ENCODE measurements at regions not wholly inside any gene's neighbourhood (a gene's known extent, or its start where the extent isn't known, plus 50 kb on each side); places are given as distances from the start of the nearest gene placed in this dataset.
A peak's percentile ranks its signal among the peaks of the same experiment; 100 is the strongest.

DNA sequence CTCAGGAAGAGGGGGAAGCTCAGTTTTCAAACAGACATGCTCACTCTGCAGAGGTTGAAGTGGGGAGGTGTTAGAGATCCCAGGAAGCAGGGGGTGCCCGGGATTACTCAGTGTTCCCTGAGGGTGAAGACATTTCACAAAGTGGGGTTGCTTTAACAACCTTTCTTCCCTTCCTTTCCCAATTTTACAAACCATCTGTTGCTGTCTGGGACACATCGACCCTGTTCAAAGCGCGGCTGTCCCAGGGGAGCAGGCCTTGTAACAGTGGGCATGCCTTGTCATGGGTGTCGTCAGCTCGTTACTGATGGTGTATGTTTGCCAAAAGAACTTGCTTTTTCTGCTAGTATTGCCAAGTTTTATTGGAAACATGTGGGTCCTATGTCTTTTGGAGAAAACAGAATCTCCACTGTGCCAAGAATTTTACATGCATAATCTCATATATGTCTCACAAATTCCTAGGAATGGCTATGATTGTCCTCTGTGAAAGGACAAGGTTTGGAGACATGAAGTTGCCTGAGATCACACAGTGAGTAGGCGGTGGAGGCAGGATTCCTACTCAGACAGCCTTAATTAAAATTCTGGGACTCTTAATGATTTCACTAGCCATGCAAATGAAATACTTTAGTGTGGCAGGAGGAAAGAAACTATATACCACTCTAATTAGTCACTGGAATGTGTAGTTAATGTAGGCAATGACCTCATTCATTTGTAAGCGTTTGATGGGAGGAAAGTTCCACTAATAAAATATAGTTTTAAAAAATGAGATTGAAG, 198.9 kb downstream of the NXNL2 start:
- DNase-seq (ENCODE audit: low spot score), result no peak

DNA sequence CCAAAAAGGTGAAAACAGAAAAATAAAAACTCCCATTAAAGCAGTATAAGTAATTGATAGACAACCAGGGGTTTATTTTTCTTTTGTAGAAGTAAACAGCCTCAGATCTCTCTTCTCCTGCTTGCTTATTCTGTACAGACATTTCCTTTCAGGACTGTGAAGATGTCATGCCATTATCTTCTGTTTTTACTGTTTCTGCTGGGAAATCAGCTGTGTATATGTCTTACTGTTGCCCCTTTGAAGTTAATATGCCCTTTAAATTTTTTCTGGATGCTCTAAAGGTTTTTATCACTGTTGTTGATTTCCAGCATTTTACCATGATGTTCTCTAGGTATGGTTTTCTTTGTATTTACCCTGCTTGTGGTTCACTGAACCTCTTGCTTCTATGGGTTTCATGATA, 199.5 kb downstream of the NXNL2 start:
- DNase-seq (ENCODE audit: low spot score), result no peak

DNA sequence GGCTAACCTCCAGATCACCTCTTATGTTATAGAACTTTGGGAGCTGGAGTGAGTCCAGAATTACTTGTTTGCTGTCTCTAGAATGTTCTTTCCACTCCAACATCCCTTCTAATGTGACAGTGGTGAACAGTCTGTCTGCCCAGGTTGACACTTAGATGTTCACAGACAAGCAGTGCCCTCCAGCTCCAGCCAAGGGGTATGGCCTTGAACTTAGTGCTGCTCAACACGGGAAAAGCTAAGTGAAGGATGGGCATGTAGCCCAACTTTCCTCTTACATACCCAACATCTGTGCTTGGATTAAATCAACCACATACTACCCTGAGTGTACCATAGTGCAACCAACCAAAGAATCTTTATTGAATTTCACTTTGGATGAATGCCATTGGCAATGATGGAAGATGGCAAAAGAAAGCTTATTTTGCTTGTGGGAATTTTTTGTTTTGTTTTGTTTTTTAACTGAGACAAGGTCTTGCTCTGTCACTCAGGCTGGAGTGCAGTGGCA, 201.2 kb downstream of the NXNL2 start:
- no peak for DNase-seq (ENCODE audit: low spot score)

DNA sequence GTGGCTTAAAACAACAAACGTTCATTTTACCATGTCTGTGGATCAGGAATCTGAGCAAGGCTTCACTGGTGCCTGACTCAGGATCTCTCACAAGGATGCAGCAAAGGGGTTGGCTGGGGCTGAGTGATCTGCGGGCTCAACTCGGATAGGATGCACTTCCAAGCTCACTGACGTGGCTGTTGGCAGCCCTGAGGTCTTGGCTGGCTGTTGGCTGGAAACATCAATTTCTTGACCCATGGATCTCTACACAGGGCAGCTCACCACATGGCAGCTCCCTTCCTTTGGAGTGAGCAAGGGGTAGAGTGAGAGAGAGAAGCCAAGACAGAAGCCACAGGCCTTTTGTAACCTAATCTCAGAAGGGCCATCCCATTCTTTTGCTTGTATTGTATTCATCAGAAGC, 202.1 kb downstream of the NXNL2 start:
- DNase-seq (ENCODE audit: low spot score), result no peak

GRCh38 chr9:88737876-88738275, 202.9 kb downstream of the NXNL2 start:
- no peak for DNase-seq (ENCODE audit: low spot score)

- DNase-seq (ENCODE audit: low spot score), result no peak
Measured at GRCh38 chr9:88738709-88739108, 203.7 kb downstream of the NXNL2 start.

- peak; percentile 35 for DNase-seq (ENCODE audit: low spot score)
Measured at GRCh38 chr9:88739373-88739772, 204.4 kb downstream of the NXNL2 start.

DNA sequence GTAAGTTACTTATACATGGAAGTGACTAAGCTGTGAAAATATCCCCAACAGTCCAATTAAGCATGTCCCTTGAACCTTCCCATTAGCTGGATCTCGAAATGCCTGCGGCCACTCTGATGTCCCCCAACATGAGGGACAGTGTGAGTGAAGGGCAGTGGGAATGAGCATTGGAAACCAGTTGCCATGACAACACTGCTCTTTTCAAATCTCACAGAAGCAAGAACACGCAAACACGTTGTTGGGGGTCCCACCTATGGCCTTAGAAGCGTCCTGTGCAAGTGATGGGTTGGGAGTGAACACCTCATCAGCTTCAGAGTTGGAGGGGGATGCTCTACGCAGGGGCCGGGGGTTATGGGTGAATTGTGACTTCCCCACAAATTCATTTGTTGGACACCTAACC, 205.9 kb downstream of the NXNL2 start:
- DNase-seq (ENCODE audit: low spot score), result no peak

DNA sequence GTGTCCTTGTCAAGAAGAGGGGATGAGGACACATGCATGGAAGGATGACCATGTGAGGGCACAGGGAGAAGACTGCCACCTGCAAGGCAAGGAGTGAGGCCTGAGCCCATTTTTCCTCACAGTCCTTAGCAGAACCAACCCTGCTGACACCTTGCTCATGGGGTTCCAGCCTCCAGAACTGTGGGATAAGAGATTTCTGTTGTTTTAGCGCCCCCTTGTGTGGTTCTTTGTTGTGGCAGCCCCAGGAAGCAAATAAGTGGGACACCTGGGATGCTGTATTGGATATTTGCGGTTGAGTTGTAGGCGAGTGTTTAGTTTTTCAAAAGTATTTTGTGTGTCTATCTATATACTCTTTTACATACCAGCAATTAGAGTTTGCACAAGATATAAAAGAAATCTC, 206.4 kb downstream of the NXNL2 start:
- no peak for DNase-seq (ENCODE audit: low spot score)

- DNase-seq (ENCODE audit: low spot score), result no peak
Measured at GRCh38 chr9:88742483-88742882, 207.5 kb downstream of the NXNL2 start.

GRCh38 chr9:88742905-88743304, 207.9 kb downstream of the NXNL2 start:
- DNase-seq (ENCODE audit: low spot score), result no peak

DNA sequence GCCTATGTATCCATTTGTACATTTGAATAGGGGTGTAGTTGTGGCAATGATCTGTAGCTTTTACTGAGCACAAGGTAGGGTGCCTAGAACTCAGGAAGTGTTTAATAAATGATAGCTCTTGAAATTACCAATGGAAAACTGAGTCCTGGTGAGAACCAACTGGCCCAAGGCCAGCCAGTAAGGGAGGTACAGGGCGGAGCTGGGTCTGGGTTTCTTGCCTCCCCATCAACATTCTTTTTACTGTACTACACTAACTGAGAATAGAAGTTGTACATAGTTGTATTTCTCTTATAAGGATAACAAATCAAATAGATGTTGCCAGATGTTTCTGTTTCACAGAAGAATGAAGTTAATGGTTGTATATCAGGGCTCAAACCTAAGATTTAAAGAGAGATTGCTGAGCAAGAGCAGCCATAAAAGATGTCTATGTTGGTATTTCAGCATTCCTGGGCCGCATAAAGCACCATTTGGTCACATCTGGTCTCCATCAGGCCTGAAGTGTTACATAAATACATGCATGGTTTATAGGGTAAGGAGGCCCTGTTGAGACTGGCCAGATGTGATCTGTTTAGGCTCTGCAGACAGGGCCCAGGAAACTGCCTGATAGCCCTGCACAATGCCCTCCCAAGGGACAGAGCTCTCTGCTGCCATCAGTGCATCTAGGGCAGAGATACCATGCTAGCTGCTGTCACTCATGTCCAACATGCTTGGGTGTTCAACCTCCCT, 210.5 kb downstream of the NXNL2 start:
- DNase-seq (ENCODE audit: low spot score), result peak; percentile 84

GRCh38 chr9:88746029-88746742, 211.2 kb downstream of the NXNL2 start:
- DNase-seq (ENCODE audit: low spot score), result no peak

- no peak for DNase-seq (ENCODE audit: low spot score)
Measured at GRCh38 chr9:88746743-88747398, 211.9 kb downstream of the NXNL2 start.

DNA sequence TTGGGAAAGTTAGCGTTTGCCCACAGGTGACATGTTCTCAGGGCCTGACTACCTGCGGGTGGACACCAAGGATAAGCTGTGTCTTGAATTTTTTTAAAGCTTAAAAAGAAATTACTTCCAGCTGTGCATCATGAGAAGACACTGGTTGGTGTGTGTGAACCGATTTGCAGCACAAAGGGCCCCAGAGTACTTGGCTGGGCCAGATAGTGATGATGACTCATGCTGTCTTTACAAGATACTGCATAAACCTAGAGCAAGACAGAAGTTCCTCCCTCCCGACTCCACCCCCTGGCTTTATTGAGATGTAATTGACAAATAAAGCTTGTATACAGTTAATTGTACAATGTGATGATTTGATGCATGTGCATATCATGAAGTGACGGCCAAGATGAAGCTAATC, 212.8 kb downstream of the NXNL2 start:
- no peak for DNase-seq (ENCODE audit: low spot score)

GRCh38 chr9:88748566-88749261, 213.7 kb downstream of the NXNL2 start:
- DNase-seq (ENCODE audit: low spot score), result no peak

- no peak for DNase-seq (ENCODE audit: low spot score)
Measured at GRCh38 chr9:88749420-88749819, 214.4 kb downstream of the NXNL2 start.

- no peak for DNase-seq (ENCODE audit: low spot score)
Measured at GRCh38 chr9:88750832-88751360, 215.9 kb downstream of the NXNL2 start.

DNA sequence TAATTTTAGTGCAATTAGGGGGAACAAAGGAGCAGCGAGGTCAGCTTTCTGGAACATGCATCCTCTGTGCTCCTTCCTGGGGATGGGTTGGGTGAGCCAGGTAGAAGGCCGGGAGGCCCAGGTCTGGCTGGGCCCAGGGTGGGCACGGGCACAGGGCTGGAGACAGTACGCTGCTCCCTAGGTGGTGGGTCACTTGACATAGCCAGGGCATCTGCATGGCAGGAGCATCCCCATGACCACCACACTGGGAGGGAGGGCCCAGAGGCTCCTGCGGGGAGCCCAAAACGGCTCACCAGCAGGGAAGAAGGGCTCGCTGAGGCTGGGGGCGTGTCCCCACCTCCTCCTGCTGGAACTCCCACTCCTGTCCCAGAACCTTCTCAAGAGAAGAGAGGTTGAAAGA, 216.8 kb downstream of the NXNL2 start:
- no peak for DNase-seq (ENCODE audit: low spot score)

DNA sequence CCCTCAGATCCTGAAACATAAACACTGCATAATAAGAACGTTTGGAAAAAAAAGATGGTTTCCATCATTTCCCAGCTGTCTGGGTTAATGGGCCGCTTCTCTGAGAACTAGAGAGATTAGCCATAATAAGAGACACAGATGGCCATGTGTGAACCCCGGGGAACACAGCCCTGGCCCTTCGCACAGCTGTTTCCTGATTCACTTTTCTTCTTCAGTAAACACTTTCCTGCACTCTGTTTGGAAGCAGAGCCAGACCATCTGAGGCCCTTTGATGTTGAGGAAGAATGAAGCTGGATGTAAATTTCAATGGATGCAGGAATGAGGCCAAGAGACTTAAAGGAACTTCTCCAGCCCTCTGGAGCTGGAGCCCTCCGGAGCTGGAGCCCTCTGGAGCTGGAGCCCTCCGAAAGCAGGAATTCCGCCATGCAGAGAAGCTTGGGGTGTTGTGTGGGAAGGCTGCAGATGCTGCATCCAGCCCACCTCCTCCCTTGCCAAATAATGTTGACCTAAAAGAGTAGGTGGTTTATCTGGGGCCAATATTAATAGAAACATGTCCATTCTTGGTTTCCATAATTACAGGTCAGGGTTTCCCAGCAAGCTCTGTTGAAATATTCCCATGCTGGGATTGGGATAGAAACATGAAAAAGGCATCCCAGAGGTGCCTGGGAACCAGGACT, 218.9 kb downstream of the NXNL2 start:
- DNase-seq (ENCODE audit: low spot score), result peak; percentile 49

All from SK-N-DZ (cell line).